GM04503 (cell line): ENCODE measurements at regions not wholly inside any gene's neighbourhood (a gene's known extent, or its start where the extent isn't known, plus 50 kb on each side); places are given as distances from the start of the nearest gene placed in this dataset.

Source experiments
- DNase-seq: peaks from one replicate; pipeline ENCODE4 v3.0.0-alpha.2; 2012; ENCODE audit warnings: low read depth

DNA sequence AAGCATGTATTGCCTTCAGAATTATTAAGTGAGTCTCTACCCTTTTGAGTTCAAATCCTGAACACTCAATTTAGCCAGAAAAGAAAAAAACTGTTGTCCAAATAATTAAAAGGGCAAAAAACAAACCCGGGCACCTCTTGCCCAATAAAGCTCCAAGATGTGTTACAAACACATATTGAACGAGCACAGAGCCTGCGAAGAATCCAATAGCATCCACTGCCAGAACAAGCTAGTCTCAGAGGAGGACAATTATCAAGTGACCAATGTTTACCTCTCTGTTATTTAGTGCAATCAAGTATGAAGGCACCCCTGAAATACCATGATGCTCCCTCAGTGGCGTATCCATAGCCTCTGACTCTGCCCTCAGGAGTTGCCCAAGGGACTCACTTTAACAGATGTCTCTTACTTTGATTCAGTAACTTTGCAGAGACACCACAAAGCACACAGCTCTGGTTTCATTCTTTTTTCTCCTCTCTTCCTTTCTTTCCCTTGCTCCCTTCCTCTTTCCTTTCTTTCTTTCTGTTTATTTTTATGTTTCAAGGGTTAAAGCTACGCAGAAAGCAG, 93.5 kb upstream of the SPATS2L start:
- DNase-seq, result no peak

DNA sequence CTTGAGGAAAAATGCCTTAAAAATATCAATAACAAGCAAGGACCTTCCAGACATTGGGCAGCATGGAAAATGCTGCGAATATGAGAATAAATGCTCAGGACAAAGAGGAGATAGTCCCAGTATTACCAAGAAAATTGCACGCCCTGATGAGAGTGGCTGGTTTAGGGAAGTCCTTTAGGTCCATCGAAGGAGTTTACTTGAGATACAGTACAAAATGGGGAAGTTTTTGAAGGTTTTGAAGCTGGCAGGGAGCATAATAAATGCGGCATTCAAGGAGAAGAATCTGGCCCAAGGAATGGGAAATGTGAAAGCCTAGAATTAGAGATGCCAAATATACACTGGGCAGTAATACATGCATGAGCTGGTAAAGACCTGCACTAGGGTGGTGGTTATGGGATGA, 90.2 kb upstream of the SPATS2L start:
- no peak for DNase-seq

DNA sequence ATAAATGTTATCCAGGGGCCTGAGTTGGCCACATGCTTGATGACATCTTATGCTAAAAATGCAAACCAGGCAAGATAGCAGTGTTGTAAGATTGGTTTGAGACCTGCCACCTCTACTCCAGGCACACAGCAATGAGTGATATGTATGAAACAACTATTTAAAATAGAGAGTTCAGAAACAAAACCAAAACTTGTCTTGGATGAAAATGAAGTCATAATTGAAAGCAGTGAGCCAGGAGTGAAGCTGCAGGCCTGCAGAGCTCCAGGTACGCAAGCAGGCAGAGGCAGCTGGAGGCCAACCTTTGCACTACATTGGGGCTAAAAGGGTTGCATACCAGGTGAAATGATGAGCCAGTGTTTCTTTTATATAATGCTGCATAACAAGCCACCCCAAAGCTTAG, 89.2 kb upstream of the SPATS2L start:
- no peak for DNase-seq

DNA sequence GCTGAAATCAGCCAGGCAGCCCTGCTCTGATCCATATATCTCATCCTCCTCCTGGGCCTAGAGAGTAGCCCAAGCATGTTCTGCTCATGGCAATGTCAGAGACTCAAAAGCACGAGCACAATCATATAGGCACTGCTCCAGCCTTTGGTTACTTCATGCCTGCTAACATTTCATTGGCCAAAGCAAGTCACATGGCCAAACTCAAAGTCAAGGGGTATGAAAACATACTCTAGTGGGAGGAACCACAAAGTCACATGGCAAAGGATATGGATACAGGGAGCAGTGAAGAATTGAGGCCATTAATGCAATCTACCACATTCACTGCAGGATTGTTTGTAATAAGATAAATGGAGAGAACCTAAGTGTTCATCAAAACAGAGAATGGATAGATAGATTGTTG, 87.8 kb upstream of the SPATS2L start:
- DNase-seq, result no peak

DNA sequence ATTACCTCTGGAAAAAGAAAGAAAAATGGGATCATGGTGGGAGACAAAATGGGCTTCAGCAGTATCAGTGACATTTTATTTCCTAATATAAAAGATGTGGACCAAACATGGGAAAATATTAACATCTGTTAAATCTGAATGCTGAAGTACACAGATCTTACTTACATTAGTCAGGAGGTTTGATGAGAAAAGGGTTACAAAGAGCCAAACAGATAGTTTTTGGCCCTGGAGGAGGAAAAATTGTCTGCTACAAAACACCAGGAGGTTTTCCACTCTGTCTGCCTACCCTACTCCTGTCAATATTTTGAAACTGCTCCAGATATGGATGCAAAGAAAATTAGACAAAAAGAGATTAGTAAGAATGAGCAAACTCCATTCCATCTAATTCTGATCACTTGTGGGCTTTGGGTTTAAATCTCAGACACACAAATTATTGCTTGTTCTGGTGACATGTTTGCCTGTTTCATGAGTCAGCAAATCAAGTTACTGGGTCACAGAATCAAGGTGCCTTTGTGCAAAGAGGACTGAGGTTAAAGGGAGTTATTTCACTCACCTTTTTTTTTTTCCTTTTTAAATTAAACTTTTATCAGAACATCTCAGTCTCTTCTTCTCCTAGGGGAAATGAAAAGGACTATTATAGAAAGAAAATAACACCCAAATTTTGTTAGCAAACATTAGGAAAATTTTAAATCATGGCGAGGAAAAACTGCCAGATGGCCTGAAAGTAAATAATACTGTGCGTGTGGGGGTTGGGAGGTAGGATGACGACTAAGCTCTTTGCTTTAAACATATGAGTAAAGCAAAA, 87.0 kb upstream of the SPATS2L start:
- DNase-seq, result no peak

DNA sequence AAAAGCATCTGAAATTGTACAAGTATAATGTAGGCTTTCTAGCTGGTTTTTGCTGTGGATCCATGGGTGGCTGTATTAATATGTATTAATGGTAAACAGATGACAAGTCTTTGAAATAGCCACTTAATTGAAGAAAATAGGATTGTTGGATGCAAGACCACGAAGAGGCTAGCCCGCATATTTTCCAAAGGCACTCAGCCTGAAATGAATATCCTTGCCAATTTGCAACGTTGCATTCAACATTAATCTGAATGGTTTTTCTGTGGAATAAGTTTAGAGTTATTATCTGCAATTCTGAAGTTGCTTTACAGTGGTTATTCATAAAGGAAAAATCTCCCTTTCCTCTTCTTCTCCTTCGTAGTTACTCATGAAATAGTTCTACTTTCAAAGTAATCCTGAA, 86.2 kb upstream of the SPATS2L start:
- DNase-seq, result no peak

DNA sequence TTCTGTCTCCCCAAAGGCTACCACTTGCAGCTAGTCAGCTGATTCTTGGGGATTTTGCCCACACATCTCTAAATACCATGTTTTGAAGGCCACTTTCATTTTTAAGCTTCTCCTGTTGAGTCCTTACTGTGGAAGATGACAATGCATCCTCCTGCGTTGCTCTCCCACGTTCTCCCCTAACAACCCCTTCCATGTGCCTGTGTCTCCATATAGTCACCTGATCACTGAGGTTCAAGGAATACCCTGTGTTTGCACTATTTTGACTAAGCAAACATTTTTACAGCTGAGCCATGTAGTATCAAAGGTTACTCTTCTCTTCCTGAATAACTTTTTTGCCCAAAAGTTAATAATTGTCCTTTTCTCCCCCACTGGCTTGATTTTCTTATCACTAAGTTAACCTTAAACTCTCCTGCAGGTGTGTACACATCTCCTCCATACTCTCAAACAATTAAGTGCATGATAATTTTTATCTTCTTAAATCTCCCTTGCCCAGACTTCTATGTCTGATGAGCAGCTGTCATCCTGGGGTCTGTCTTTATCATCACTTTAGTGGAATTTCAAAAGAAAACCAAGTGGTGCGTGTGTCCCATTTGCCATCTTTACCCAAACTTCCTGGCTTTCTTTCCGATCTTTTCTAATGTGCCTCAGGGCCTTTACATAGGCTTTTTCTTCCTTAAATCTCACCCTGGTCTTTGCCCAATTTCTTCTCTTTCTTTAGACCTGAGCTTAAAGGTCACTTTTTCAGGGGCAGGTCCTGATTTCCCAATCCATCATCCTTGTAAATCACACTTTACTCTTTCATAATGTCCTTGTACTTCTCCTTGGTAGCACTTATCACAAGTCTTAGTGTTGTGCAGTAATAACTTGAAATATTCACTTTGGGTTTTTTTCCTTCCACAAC, 85.2 kb upstream of the SPATS2L start:
- DNase-seq, result no peak

DNA sequence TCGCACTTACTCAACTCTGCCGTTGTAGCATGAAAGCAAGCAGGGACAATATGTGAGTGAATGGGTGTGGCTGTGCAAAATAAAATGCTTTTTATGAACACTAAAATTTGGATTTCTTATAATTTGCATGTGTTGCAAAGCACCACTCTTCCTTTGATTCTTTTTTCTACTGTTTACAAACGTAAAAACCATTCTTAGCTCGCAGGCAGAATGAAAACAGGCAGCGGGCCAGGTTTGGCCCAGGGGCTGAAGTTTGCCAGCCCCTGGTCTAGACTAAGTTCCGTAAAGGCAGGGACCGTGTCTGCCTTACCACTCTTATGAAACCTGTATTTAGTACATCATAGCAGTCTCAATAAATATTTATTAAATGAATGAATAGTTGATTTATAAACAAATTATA, 83.7 kb upstream of the SPATS2L start:
- no peak for DNase-seq

DNA sequence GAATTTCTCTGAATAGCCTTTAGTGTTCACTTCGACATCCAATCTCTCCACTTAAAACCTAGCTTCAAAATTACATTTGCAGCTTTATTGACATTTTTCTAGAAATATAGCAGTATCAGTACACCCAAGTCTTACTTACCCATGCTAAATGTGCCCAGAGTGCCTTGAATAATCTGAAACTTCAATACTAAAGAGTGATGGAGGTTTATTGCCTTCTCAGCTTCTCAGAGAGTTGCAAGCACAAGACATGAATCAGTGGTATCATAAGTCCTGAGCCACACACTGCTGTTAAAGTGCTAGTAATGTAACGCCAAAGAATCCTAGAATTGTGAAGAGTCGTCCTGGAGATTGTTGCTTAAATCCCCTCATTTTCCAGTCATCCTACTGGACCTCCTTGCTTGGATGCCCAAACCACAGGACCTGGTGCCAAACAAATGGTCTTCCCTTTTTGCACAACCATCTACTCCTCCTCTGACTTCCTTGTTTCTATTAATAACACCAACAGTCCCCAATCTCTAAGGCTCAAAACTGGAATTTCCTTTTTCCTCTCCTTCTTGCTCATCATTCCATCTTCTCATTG, 83.2 kb upstream of the SPATS2L start:
- DNase-seq, result peak; percentile 13

DNA sequence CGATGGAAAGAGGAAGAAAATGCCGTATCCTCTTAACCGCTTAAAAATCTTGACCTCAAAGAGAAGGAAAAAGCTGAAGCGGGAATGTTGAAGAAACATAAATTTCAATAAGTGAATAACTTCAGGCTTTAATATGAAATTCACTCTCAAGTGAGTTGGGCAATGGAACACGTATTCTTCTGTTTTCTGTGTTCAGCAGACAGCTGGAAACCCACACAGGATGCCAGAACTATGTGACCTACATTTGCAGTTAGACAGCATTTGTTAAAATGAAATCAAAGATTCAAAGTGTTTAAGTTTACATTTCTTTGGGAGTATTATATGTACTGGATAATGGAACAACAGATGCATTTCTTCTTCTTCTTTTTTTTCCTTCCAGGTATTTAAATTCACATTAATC, 80.5 kb upstream of the SPATS2L start:
- DNase-seq, result no peak

DNA sequence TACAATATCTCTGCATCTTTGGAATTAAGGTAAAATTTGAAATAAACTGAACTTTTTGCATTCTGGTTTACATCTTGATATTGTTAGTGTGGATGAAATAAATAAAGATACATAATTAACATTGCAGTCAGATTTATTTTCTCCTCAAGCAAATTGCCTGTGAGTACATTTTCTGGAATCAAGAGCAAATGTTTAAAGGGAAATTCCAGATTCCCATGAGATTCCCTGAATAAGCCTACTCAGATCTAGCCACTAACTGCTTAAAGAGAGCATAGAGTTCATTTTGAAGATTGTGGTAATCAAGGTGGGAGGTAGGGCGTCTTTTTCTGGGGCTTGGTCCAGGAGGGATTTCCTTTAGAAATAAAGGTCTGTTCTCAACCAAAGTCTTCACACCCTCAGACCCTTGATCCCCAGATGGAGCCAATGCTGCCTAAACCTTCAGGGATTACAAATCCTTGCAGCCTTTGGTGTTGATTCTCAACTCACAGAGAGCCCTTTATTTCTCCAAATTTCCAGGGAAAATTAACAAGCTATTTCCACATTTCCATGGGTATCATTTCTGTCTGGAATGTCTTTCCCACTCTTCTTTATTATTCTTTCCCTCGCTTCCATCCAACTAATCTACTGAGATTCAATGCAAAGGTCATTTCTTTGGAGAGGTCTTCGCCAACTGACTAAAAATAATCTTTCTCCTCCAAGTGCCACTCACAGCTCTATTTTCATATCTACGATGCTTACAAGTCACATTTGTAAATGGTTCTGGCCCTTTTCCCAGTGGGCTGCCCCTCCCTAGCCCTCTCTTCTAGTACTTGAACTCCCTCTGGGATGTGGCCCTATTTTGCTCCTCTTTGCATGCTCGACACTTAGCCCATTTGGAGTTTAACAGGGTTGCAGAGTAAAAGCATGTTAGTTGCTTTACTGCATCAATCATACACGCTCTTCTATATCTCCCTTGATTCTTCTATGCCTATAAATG, 79.8 kb upstream of the SPATS2L start:
- no peak for DNase-seq

DNA sequence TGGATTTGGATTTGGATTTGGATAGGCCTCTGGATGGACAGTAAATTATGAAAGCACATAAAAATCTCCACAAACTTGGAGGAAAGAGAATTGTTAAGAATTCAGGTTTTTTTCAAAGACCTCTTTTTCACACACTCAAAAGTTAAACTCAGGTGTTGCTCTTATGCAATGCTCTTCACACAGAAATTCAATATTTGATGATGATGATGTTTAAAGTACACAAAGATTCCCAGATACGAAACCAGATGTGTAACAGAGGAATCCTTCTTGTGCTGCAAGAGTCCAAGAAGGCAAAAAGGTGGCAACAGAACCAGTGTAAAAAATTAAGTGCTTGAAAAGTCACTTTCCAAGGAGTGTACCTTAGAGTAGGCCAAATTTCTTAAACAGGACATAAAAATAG, 75.8 kb upstream of the SPATS2L start:
- no peak for DNase-seq

DNA sequence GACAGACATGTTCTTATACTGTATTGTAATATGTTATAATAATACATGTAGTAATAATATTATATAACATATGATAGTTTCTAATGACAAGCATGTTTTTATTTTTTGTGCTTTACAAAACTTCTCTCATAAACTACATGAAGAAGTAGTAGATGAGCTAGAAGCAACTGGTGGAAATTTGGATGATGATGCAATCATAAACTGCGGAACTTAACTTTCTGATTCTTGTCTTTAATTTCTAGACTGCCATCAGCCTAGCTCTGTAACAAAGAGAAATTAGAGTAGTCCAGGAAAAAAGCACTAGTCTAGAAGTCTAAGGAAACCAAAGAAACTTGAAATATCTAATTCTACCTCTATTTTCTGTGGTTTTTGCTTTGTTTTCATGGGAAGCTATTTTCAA, 71.0 kb upstream of the SPATS2L start:
- DNase-seq, result no peak

DNA sequence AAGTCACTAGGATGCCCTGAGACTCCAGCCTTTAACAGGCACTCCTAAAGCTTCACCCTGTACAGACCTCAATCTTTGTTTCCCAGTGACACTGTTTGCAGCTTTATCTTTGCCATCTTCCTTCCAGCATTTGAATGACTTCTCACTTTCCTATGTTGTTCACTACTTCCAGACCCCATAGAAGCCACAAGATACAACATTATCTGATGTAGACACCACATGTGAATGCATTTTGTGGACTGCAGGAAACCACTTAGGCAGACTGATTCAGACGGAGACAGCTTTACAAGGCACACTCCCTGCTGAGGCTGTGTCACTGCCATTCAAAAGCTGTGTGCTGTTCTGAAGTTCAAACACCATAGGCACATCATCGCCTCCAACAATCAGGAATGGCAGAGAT, 67.3 kb upstream of the SPATS2L start:
- no peak for DNase-seq

DNA sequence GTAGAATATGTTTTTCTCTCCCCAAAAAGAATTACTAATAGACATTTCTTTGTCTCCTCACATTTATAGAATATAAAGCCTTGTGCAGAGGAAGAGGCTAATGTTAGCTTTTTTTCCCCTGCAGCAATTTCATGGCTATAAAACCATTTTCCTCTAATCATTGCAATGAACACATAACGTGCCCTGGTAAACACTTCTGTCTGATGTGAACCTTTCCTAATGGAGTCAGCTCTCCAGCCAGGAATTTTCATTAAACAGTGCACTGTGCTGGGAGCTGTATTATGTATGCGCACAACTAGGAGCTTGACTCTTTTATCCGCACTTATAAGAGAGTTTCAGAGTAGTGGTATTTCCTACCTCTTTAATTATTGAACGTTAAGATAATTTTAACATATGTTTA, 63.9 kb upstream of the SPATS2L start:
- no peak for DNase-seq

DNA sequence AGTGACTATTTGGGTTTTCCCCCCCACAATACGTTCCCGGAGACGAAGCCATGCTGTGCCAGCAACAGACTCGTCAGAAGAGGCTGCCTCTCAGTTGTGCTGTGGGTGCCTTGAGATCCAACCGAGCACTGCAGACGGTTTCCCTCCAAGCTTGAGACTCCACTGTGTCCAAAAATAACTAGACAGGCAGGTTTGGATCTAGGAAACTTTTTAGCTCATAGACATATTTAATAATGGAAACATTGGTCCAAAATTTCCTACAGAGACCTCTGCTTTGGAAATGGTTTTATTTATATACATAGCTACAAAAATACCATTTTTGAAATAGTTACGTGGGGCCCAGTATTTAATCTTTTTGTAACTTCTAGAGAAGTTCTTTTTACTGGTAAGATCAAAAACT, 63.1 kb upstream of the SPATS2L start:
- no peak for DNase-seq

DNA sequence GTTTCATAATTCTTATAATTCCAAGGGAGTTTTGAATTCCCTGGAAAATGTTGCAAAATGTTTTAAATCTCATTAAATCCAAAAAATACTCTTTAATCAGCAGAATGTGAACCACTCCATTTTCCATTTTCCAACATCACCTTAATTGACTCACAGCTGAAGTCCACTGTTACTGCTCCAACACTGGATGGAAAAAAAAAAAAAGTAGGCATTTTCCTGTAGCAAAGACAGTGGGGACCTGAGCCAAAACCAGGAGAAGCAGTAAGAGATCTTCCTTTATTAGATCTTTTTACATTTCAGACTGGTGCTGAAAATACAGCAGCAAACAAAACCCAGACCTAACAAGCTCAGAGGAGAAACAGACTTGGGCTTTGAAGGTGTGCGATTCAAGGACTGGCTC, 62.4 kb upstream of the SPATS2L start:
- no peak for DNase-seq

DNA sequence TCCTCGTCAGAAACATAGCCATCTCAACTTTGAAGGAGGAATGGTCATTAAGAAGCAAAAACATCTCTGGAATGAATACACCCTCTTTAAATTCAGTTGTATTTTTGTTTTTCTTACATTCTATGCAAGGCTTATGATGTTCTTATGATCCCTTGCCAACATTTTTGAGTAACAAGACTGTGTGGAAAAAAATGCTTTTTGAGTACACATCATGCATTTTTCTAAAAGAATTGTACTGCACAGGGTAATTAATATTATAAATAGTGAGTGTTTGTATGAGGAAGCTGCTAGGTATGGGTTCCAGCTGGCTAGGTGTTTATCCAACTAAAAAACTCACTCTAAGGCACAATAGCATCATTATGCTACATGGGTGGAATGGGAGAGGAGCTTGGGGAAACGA, 59.0 kb upstream of the SPATS2L start:
- DNase-seq, result peak; percentile 82

DNA sequence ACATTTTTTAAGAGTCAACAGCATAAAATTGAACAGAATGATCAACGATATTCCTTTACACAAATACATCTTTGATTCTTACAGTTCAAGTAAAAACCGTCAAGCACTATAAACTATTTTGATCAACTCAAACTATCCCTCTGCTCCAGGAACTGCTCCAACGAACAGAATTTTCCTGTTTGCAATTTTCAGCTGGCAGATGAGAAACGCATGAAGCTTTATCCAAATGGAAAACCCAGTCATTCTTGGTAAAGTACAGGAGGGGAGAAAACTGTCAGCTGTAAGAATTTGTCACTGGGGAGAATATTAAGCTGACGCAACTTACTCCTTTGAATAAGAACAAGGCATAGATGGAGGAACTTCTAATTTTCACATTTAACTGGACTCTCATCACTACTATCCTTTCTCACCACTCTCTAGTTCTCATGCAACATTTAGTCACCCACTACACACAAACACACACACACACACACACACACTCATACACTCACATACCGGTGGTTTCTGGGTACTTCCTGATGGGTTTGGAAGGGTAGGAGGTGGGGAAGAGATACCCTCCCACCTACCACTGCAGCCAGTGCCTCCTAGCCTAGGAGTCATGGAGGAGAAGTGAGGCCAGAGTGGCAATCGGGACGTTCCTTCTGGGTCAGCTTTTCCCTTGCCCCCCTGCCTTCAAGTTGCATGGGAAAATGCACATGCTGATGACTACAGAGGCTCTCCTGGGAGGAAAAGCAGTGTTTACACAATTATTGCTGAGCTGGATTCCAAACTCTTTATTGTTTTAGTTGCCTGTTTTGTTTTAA, 54.0 kb upstream of the SPATS2L start:
- DNase-seq, result peak; percentile 90

DNA sequence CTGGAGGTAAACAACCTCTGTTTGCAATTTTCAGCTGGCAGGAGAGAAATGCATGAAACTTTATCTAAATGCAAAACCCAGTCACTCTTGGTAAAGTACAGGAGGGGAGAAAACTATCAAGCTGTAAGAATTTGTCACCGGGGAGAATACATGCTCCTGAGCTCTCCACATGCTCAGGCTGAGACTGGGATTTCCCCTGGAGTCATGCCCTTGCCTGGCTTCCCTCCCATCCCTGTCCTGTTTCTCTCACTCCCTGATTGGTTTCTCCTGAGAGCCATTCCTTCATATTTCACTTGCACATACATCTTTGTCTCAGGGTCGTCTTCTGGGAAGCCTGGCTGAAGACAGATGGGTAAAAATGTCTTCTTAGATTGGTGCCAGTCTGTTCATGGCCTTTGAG, 52.9 kb upstream of the SPATS2L start:
- peak; percentile 32 for DNase-seq

DNA sequence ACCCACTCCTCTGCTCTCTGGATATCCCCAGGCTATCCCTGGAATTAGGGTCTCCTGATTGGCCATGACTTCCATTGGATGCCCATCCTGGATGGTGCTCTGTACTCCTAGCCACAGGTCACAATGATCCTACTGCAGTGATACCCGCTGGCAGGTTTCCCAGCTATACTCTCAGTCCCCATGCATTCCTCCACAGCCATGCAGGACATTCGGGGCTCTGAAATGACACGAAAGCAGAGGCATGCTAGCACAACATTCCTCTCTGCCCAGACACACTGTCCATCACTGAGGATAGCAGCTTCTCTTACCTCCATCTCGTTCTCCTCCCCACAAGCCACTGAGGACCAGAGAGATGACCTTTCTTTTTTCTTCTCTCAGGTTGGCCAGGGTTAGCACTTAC, 51.7 kb upstream of the SPATS2L start:
- no peak for DNase-seq
